ENCODE measurements at regions not wholly inside any gene's neighbourhood (a gene's known extent, or its start where the extent isn't known, plus 50 kb on each side); places are given as distances from the start of the nearest gene placed in this dataset.

GRCh38 chr2:136189221-136189782 lies 71.4 kb upstream of the CXCR4 start:
- intact Hi-C loops (cut with micrococcal nuclease) (no loop called here), in situ Hi-C loops (cut with MboI) (no loop called here)
- H3K36me3 ChIP-seq (ENCODE audit: control insufficient read depth, insufficient read depth, low read length) = no peaks in the 10 kb centered on the region
- no peaks in the 10 kb centered on the region for H3K79me2 ChIP-seq (ENCODE audit: control insufficient read depth, insufficient read depth, low read length)
- H3K4me1 ChIP-seq (replicated peaks in 1 of 2; ENCODE audit: control insufficient read depth in 2 of 2, insufficient read depth in 2 of 2, low read length in 2 of 2) = no peaks in the 10 kb centered on the region
- no peak overlapping the region for H3K9ac ChIP-seq (ENCODE audit: insufficient read depth in 1 of 2, low read depth in 2 of 2, low read length in 2 of 2)
- no peaks in the 10 kb centered on the region for H3K9me3 ChIP-seq (replicated peaks; ENCODE audit: control insufficient read depth, insufficient read depth, low read depth, low read length)
- H3K27me3 ChIP-seq (ENCODE audit: control insufficient read depth in 2 of 2, insufficient read depth in 2 of 2, low read length in 2 of 2) = no peaks in the 10 kb centered on the region
- no peak overlapping the region for H3K4me2 ChIP-seq (ENCODE audit: insufficient read depth, low read length)
- BruUV-seq (replicated peaks) = no TSS peak
- ATAC-seq = no peak
- WGBS (ENCODE audit: insufficient coverage, low coverage, missing lambda C conversion rate) = 0% methylated on average over 5 of the region's 5 CpGs
- TF ChIP-seq HNRNPLL (IDR thresholded peaks at IDR 0.05; ENCODE audit: low read depth, low read length, poor library complexity, severe bottlenecking) = no peak
- no peak for TF ChIP-seq ZNF592 (IDR thresholded peaks at IDR 0.05)
- TF ChIP-seq TEAD2 (tag; IDR thresholded peaks at IDR 0.05) = no peak
- TF ChIP-seq ZNF785 (CRISPR knock-in tag; IDR thresholded peaks at IDR 0.05) = no peak
- TF ChIP-seq PML (IDR thresholded peaks at IDR 0.05; ENCODE audit: low read length) = no peak
- TF ChIP-seq SMARCA5 (IDR thresholded peaks at IDR 0.05) = no peak
- TF ChIP-seq ZNF655 (CRISPR knock-in tag; IDR thresholded peaks at IDR 0.05) = no peak
- no peak for TF ChIP-seq JUNB (CRISPR knock-in tag; conservative IDR thresholded peaks at IDR 0.05)
- no peak for TF ChIP-seq ZKSCAN1 (IDR thresholded peaks at IDR 0.05; ENCODE audit: low read depth, low read length)
- no peak for TF ChIP-seq PHF8 (IDR thresholded peaks at IDR 0.05; ENCODE audit: borderline replicate concordance, low read length)
- H3K4me3 ChIP-seq = no peak overlapping the region
- H2AFZ ChIP-seq (ENCODE audit: low read depth, low read length) = no peak overlapping the region
- no peaks in the 10 kb centered on the region for H4K20me1 ChIP-seq (replicated peaks; ENCODE audit: control insufficient read depth, insufficient read depth, low read length)
- POLR2A ChIA-PET = no interaction called here
- no peak for FAIRE-seq
- CTCF ChIA-PET (ENCODE audit: low intra/inter-chr PET ratio) = no interaction called here
- no peak overlapping the region for H3K27ac ChIP-seq (ENCODE audit: extremely low read depth, low read depth, low read length)
- no peaks in the 10 kb centered on the region for H3K9me1 ChIP-seq (ENCODE audit: control insufficient read depth, insufficient read depth, low read length)
- DNase-seq (ENCODE audit: extremely low read depth in 1 of 4, low spot score in 3 of 4) = no peak
